ENCODE measurements at regions not wholly inside any gene's neighbourhood (a gene's known extent, or its start where the extent isn't known, plus 50 kb on each side); places are given as distances from the start of the nearest gene placed in this dataset.

- TF ChIP-seq POLR2A (IDR thresholded peaks at IDR 0.05; ENCODE audit: low read depth) (no peak), CTCF (IDR thresholded peaks at IDR 0.05) (no peak), EP300 (IDR thresholded peaks at IDR 0.05) (no peak)
Observed at GRCh38 chr2:204116159-204116792, 179.7 kb downstream of the ICOS start.

All from esophagus muscularis mucosa (tissue), 4 donors.